ENCODE measurements at regions not wholly inside any gene's neighbourhood (a gene's known extent, or its start where the extent isn't known, plus 50 kb on each side); places are given as distances from the start of the nearest gene placed in this dataset. TPM values are rescaled to one million over a fixed set of nuclear protein-coding genes. Genes with fewer than 3 reads are reported as not detected.

Small RNA genes in the stretch of these regions (small RNA-seq; reads per million reads assigned to genes)
- gene RF00072, result not detected
